ENCODE measurements at regions not wholly inside any gene's neighbourhood (a gene's known extent, or its start where the extent isn't known, plus 50 kb on each side); places are given as distances from the start of the nearest gene placed in this dataset.

DNA sequence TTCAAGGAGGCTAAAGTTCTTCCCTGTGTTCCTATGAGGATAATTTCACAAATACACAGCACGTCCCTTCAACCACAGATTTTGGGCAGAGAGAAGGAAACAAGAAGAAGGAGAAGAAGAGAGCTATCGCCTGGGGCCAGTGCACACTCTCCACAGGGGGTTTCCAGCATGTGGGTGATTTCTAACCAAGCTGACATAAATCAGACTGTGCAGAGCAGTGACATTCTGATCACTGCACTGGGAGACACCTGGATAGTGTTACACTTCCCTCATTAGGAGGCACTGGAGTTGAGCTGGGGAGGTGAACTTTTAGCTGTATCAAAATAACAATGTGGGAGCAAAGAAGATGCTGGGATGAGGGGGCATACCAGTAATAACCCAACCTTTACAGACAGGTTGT is 71.8 kb upstream of the CENPW start:
- intact Hi-C loops (cut with DNase I), result no loop called here
- Histone ChIP-seq H3K4me3 (no peak overlapping the region), H3K9me3 (no peaks in the 10 kb centered on the region), H3K36me3 (no peaks in the 10 kb centered on the region), H3K27me3 (no peaks in the 10 kb centered on the region), H3K4me1 (no peaks in the 10 kb centered on the region), H3K27ac (replicated peaks in 1 of 4) (no peak overlapping the region)
- no peak for DNase-seq (ENCODE audit: extremely low spot score)
- 64% methylated on average over 2 of the region's 2 CpGs for WGBS
- no peak for TF ChIP-seq POLR2AphosphoS5 (IDR thresholded peaks at IDR 0.05)
- TF ChIP-seq EP300 (IDR thresholded peaks at IDR 0.05), result no peak
- no peak for TF ChIP-seq POLR2A (IDR thresholded peaks at IDR 0.05; ENCODE audit: low read depth)
- TF ChIP-seq, protein P1, sequence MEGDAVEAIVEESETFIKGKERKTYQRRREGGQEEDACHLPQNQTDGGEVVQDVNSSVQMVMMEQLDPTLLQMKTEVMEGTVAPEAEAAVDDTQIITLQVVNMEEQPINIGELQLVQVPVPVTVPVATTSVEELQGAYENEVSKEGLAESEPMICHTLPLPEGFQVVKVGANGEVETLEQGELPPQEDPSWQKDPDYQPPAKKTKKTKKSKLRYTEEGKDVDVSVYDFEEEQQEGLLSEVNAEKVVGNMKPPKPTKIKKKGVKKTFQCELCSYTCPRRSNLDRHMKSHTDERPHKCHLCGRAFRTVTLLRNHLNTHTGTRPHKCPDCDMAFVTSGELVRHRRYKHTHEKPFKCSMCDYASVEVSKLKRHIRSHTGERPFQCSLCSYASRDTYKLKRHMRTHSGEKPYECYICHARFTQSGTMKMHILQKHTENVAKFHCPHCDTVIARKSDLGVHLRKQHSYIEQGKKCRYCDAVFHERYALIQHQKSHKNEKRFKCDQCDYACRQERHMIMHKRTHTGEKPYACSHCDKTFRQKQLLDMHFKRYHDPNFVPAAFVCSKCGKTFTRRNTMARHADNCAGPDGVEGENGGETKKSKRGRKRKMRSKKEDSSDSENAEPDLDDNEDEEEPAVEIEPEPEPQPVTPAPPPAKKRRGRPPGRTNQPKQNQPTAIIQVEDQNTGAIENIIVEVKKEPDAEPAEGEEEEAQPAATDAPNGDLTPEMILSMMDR (IDR thresholded peaks at IDR 0.05), result no peak

DNA sequence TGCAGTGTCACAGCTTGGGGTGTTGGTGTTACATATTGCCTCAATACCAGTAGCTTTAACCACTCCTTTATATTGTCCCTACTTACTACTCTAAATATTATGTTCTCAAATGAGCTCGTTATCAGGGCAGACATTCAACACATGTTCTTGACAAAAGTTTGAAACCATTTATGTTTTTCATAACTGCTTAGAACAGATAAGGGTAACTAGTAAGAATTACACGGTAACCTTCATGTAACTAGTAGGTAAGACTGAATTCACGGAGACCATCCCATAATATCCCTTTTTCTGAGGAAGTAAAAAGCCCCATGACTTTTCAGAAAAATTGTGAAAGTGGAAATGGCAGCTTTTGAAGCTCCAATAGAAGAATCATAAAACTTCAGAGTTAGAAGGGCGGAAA is 59.6 kb upstream of the CENPW start:
- TF ChIP-seq, protein P1 (IDR thresholded peaks at IDR 0.05), result no peak
- no peak for TF ChIP-seq EP300 (IDR thresholded peaks at IDR 0.05)
- TF ChIP-seq POLR2AphosphoS5 (IDR thresholded peaks at IDR 0.05), result no peak
- TF ChIP-seq POLR2A (IDR thresholded peaks at IDR 0.05; ENCODE audit: low read depth), result no peak
- H3K9me3 ChIP-seq, result no peaks in the 10 kb centered on the region
- no peaks in the 10 kb centered on the region for H3K27me3 ChIP-seq
- H3K4me3 ChIP-seq, result no peak overlapping the region
- intact Hi-C loops (cut with DNase I), result no loop called here
- H3K36me3 ChIP-seq, result no peaks in the 10 kb centered on the region
- no peaks in the 10 kb centered on the region for H3K4me1 ChIP-seq
- no peak for DNase-seq (ENCODE audit: extremely low spot score)
- no peak overlapping the region for H3K27ac ChIP-seq (replicated peaks in 1 of 4)
- WGBS, result 94% methylated on average over 4 of the region's 4 CpGs

DNA sequence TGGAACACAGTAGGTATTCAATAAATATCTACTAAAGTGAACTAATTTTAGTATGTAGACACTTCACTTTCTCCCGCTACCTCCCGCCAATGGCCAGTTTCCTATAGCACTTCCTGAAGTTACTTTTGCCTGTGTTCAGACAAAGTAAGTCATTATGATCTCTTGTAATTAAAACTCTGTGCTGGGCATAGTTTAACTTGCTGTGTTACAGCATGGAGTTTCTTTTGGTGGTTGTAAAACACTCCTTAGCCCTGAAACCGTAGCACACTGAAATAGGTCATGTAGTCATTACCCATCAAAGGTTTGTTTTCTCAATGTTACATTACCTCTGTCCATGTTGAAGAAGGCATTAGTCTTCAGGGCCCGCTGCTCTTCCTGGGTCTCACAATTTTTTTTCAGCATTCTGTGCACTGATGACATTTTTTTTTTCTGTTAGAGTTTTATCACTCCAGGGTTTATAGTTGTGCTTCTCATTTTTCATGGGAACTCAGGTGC is 54.0 kb upstream of the CENPW start:
- no peaks in the 10 kb centered on the region for H3K27me3 ChIP-seq
- 92% methylated on average over 4 of the region's 4 CpGs for WGBS
- DNase-seq (ENCODE audit: extremely low spot score), result no peak
- no peak overlapping the region for H3K27ac ChIP-seq (replicated peaks in 1 of 4)
- H3K36me3 ChIP-seq, result no peaks in the 10 kb centered on the region
- H3K4me1 ChIP-seq, result no peaks in the 10 kb centered on the region
- intact Hi-C loops (cut with DNase I), result no loop called here
- TF ChIP-seq EP300 (IDR thresholded peaks at IDR 0.05) (no peak), POLR2A (IDR thresholded peaks at IDR 0.05; ENCODE audit: low read depth) (no peak), POLR2AphosphoS5 (IDR thresholded peaks at IDR 0.05) (no peak)
- TF ChIP-seq, protein P1 (IDR thresholded peaks at IDR 0.05), result no peak
- H3K9me3 ChIP-seq, result no peaks in the 10 kb centered on the region
- no peak overlapping the region for H3K4me3 ChIP-seq

Measured in esophagus muscularis mucosa (tissue), 4 donors.